T-helper 2 cell (primary cell): ENCODE measurements at regions not wholly inside any gene's neighbourhood (a gene's known extent, or its start where the extent isn't known, plus 50 kb on each side); places are given as distances from the start of the nearest gene placed in this dataset.

ENCODE experiments used
- DNase-seq, 5 experiments: peaks; one replicate each; pipeline versions ENCODE4 v3.0.0 to v3.0.0-alpha.2; 2012 to 2022

GRCh38 chr20:10961651-10962288, 288.0 kb upstream of the JAG1 start:
- DNase-seq = no peak

GRCh38 chr20:10962937-10963336, 289.1 kb upstream of the JAG1 start:
- DNase-seq = no peak

- no peak for DNase-seq
Measured at GRCh38 chr20:10963717-10964266, 290.0 kb upstream of the JAG1 start.

- no peak for DNase-seq
Measured at GRCh38 chr20:10965936-10966470, 292.2 kb upstream of the JAG1 start.

GRCh38 chr20:10970109-10970508, 296.3 kb upstream of the JAG1 start:
- no peak for DNase-seq

- DNase-seq = no peak
Measured at GRCh38 chr20:10971096-10971495, 297.3 kb upstream of the JAG1 start.

- no peak for DNase-seq
Measured at GRCh38 chr20:10972219-10972860, 298.5 kb upstream of the JAG1 start.

- no peak for DNase-seq
Measured at GRCh38 chr20:10976051-10976450, 302.3 kb upstream of the JAG1 start.

GRCh38 chr20:10978019-10978702, 304.4 kb upstream of the JAG1 start:
- DNase-seq = no peak

GRCh38 chr20:10978713-10979112, 304.9 kb upstream of the JAG1 start:
- no peak for DNase-seq

GRCh38 chr20:10982692-10983091, 308.9 kb upstream of the JAG1 start:
- DNase-seq = no peak

- DNase-seq = no peak
Measured at GRCh38 chr20:10984294-10984693, 310.5 kb upstream of the JAG1 start.

GRCh38 chr20:10984913-10985312, 311.1 kb upstream of the JAG1 start:
- DNase-seq = no peak

- DNase-seq = no peak
Measured at GRCh38 chr20:10985536-10985935, 311.7 kb upstream of the JAG1 start.

GRCh38 chr20:10986586-10986985, 312.8 kb upstream of the JAG1 start:
- DNase-seq = no peak

- no peak for DNase-seq
Measured at GRCh38 chr20:10987651-10988383, 314.0 kb upstream of the JAG1 start.

GRCh38 chr20:10990625-10991382, 317.0 kb upstream of the JAG1 start:
- no peak for DNase-seq

GRCh38 chr20:10992731-10993130, 318.9 kb upstream of the JAG1 start:
- no peak for DNase-seq

- no peak for DNase-seq
Measured at GRCh38 chr20:10994991-10995700, 321.3 kb upstream of the JAG1 start.

GRCh38 chr20:10998476-10998875, 324.7 kb upstream of the JAG1 start:
- DNase-seq = no peak

- DNase-seq = no peak
Measured at GRCh38 chr20:11000416-11000815, 326.6 kb upstream of the JAG1 start.
